Neural cell (in vitro differentiated cells): ENCODE measurements at regions not wholly inside any gene's neighbourhood (a gene's known extent, or its start where the extent isn't known, plus 50 kb on each side); places are given as distances from the start of the nearest gene placed in this dataset.

Experiments
- H2AFZ ChIP-seq: fragments of 200-600, 300-800 bp; sonication (generic), shearing (Covaris generic); 2 replicates; pipeline ENCODE4 v1.6.0; 2014; ENCODE audit warnings: low read depth, mild to moderate bottlenecking, antibody characterized with exemption, low read length, moderate library complexity
- H3F3A ChIP-seq: fragments of 200-600 bp; shearing (Covaris generic); 2 replicates; pipeline ENCODE4 v1.6.1; 2016; ENCODE audit warnings: mild to moderate bottlenecking, moderate library complexity, mixed read lengths, antibody characterized with exemption, low read length; ENCODE audit not compliant: insufficient read depth, poor library complexity, severe bottlenecking
- H3K27ac ChIP-seq: fragments of 200-600, 300-800 bp; sonication (generic), shearing (Covaris generic); 2 replicates; pipeline ENCODE4 v1.5.1; 2014; ENCODE audit warnings: mild to moderate bottlenecking, low read length, moderate library complexity
- H3K27me3 ChIP-seq: fragments of 300-800, 200-600 bp; sonication (generic), shearing (Covaris generic); 2 replicates; pipeline ENCODE4 v1.6.0; 2014; ENCODE audit warnings: mild to moderate bottlenecking, low read depth, low read length, moderate library complexity; ENCODE audit not compliant: insufficient read depth
- H3K36me3 ChIP-seq: fragments of 300-800, 200-600 bp; sonication (generic), shearing (Covaris generic); 2 replicates; pipeline ENCODE4 v1.5.1; 2014; ENCODE audit warnings: mild to moderate bottlenecking, antibody characterized with exemption, low read length, moderate library complexity; ENCODE audit not compliant: insufficient read depth
- H3K4me2 ChIP-seq: fragments of 300-800, 200-600 bp; sonication (generic), shearing (Covaris generic); 2 replicates; pipeline ENCODE4 v1.6.0; 2014; ENCODE audit warnings: mild to moderate bottlenecking, low read length
- H3K4me3 ChIP-seq: fragments of 300-800, 200-600 bp; sonication (generic), shearing (Covaris generic); 2 replicates; pipeline ENCODE4 v1.5.1; 2014; ENCODE audit warnings: mild to moderate bottlenecking, low read length, moderate library complexity
- H3K79me2 ChIP-seq: fragments of 200-600 bp; shearing (Covaris generic); replicated peaks from 2 replicates; pipeline ENCODE4 v1.6.0; 2014; ENCODE audit warnings: mild to moderate bottlenecking, low read length, moderate library complexity; ENCODE audit not compliant: insufficient read depth
- H3K9ac ChIP-seq: fragments of 300-800, 200-600 bp; sonication (generic), shearing (Covaris generic); 2 replicates; pipeline ENCODE4 v1.6.1; 2016; ENCODE audit warnings: mild to moderate bottlenecking, low read length, mixed read lengths
- H3K9me2 ChIP-seq: fragments of 200-600 bp; shearing (Covaris generic); 2 replicates; pipeline ENCODE4 v1.6.1; 2016; ENCODE audit warnings: mild to moderate bottlenecking, low read length, mixed read lengths; ENCODE audit not compliant: insufficient read depth
- H3K9me3 ChIP-seq: fragments of 200-600, 300-800 bp; sonication (generic), shearing (Covaris generic); 2 replicates; pipeline ENCODE4 v1.6.1; 2016; ENCODE audit warnings: mild to moderate bottlenecking, mixed run types, low read length, moderate library complexity, mixed read lengths
- H4K20me1 ChIP-seq: fragments of 200-600 bp; shearing (Covaris generic); 2 replicates; pipeline ENCODE4 v1.6.1; 2016; ENCODE audit warnings: mild to moderate bottlenecking, mixed run types; ENCODE audit not compliant: insufficient read depth
- EP300 ChIP-seq: fragments of 450-650 bp; conservative IDR thresholded peaks from 2 replicates; pipeline ENCODE4 v1.6.1; 2014; ENCODE audit warnings: antibody characterized with exemption, mild to moderate bottlenecking, moderate library complexity; ENCODE audit not compliant: poor library complexity, severe bottlenecking
- EZH2 ChIP-seq: fragments of 200-600, 300-800 bp; shearing (Covaris generic), sonication (generic); IDR thresholded peaks from 2 replicates; pipeline ENCODE4 v1.6.1; 2014; ENCODE audit warnings: antibody characterized with exemption, low read length, borderline replicate concordance, mild to moderate bottlenecking; ENCODE audit not compliant: insufficient read depth, poor library complexity, severe bottlenecking
- MXI1 ChIP-seq: fragments of 450-650 bp; conservative IDR thresholded peaks from 2 replicates; pipeline ENCODE4 v1.6.1; 2014; ENCODE audit warnings: antibody characterized with exemption, mild to moderate bottlenecking; ENCODE audit not compliant: poor library complexity, severe bottlenecking
- POLR2AphosphoS5 ChIP-seq: IDR thresholded peaks from 2 replicates; pipeline ENCODE4 v1.6.1; 2012
- RAD21 ChIP-seq: fragments of 450-650 bp; conservative IDR thresholded peaks from 2 replicates; pipeline ENCODE4 v1.6.1; 2014; ENCODE audit warnings: antibody characterized with exemption, mild to moderate bottlenecking, moderate library complexity
- SMC3 ChIP-seq: fragments of 450-650 bp; conservative IDR thresholded peaks from 2 replicates; pipeline ENCODE4 v1.6.1; 2014; ENCODE audit warnings: antibody characterized with exemption, mild to moderate bottlenecking, moderate library complexity; ENCODE audit not compliant: poor library complexity
- TAF1 ChIP-seq: IDR thresholded peaks from 2 replicates; pipeline ENCODE4 v1.6.1; 2012; ENCODE audit warnings: low read depth
- TF ChIP-seq, protein P1 (sequence below): fragments of 450-650 bp; IDR thresholded peaks from 2 replicates; pipeline ENCODE4 v1.5.1; 2014; ENCODE audit warnings: antibody characterized with exemption, mild to moderate bottlenecking, moderate library complexity; ENCODE audit not compliant: poor library complexity, severe bottlenecking
- TF ChIP-seq, protein P2 (sequence below): IDR thresholded peaks from 2 replicates; pipeline ENCODE4 v1.6.1; 2012; ENCODE audit warnings: borderline replicate concordance

DNA sequence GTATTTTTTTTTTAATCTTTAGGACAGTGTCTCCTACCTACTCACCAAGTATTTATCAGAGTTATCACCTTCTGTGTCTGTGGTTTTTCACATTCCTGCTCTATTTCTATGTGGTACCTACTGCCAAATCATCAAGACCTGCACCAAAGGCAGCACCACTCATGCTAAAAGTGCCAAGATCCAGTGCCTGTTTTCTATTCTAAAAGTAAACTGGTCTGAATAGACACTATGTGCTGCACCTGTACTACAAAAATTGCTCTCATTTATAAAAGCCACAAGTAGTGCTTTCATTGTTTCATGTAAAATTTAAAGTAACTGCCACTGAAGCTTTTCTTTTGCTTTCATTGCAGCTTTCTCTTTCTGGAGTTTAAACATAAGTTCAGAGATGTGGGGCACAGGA lies 103.9 kb upstream of the GULP1 start:
- H4K20me1 ChIP-seq = no peaks in the 10 kb centered on the region
- H3K4me3 ChIP-seq = no peak overlapping the region
- H3F3A ChIP-seq = no peaks in the 10 kb centered on the region
- no peaks in the 10 kb centered on the region for H3K9me2 ChIP-seq
- H3K9ac ChIP-seq = no peak overlapping the region
- H3K27me3 ChIP-seq = no peaks in the 10 kb centered on the region
- H2AFZ ChIP-seq = no peak overlapping the region
- no peak overlapping the region for H3K27ac ChIP-seq
- no peaks in the 10 kb centered on the region for H3K36me3 ChIP-seq
- H3K79me2 ChIP-seq = no peaks in the 10 kb centered on the region
- TF ChIP-seq RAD21 (no peak), TAF1 (no peak), MXI1 (no peak), SMC3 (no peak), EP300 (no peak)
- no peaks in the 10 kb centered on the region for H3K9me3 ChIP-seq
- no peak overlapping the region for H3K4me2 ChIP-seq

DNA sequence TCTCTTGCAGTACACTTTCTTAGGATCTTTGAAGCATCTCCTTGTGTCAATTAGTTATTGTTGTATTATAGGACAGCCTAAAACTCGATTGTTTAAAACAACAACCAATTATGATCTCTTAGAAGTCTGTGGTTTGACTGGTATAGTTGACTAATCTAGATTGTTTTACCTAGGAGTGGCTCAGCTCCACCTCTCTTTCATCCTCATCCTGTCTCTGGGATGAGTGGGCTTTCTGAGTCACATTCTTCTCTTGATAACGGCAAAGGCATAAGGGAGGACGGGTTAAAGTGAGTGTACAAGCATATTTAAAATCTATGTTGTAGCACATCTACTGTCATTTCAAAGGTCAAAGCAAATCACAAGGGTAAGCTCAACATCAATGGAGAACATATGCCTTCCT lies 102.3 kb upstream of the GULP1 start:
- H2AFZ ChIP-seq = no peak overlapping the region
- no peaks in the 10 kb centered on the region for H3K9me2 ChIP-seq
- H3K9me3 ChIP-seq = no peaks in the 10 kb centered on the region
- TF ChIP-seq EZH2 (no peak), RAD21 (no peak), EP300 (no peak), POLR2AphosphoS5 (no peak), TAF1 (no peak), MXI1 (no peak), SMC3 (no peak)
- TF ChIP-seq, protein P1, sequence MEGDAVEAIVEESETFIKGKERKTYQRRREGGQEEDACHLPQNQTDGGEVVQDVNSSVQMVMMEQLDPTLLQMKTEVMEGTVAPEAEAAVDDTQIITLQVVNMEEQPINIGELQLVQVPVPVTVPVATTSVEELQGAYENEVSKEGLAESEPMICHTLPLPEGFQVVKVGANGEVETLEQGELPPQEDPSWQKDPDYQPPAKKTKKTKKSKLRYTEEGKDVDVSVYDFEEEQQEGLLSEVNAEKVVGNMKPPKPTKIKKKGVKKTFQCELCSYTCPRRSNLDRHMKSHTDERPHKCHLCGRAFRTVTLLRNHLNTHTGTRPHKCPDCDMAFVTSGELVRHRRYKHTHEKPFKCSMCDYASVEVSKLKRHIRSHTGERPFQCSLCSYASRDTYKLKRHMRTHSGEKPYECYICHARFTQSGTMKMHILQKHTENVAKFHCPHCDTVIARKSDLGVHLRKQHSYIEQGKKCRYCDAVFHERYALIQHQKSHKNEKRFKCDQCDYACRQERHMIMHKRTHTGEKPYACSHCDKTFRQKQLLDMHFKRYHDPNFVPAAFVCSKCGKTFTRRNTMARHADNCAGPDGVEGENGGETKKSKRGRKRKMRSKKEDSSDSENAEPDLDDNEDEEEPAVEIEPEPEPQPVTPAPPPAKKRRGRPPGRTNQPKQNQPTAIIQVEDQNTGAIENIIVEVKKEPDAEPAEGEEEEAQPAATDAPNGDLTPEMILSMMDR = no peak
- TF ChIP-seq, protein P2, sequence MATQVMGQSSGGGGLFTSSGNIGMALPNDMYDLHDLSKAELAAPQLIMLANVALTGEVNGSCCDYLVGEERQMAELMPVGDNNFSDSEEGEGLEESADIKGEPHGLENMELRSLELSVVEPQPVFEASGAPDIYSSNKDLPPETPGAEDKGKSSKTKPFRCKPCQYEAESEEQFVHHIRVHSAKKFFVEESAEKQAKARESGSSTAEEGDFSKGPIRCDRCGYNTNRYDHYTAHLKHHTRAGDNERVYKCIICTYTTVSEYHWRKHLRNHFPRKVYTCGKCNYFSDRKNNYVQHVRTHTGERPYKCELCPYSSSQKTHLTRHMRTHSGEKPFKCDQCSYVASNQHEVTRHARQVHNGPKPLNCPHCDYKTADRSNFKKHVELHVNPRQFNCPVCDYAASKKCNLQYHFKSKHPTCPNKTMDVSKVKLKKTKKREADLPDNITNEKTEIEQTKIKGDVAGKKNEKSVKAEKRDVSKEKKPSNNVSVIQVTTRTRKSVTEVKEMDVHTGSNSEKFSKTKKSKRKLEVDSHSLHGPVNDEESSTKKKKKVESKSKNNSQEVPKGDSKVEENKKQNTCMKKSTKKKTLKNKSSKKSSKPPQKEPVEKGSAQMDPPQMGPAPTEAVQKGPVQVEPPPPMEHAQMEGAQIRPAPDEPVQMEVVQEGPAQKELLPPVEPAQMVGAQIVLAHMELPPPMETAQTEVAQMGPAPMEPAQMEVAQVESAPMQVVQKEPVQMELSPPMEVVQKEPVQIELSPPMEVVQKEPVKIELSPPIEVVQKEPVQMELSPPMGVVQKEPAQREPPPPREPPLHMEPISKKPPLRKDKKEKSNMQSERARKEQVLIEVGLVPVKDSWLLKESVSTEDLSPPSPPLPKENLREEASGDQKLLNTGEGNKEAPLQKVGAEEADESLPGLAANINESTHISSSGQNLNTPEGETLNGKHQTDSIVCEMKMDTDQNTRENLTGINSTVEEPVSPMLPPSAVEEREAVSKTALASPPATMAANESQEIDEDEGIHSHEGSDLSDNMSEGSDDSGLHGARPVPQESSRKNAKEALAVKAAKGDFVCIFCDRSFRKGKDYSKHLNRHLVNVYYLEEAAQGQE = no peak
- no peak overlapping the region for H3K9ac ChIP-seq
- H3K4me3 ChIP-seq = no peak overlapping the region
- no peak overlapping the region for H3K27ac ChIP-seq
- no peaks in the 10 kb centered on the region for H3K36me3 ChIP-seq
- H4K20me1 ChIP-seq = no peaks in the 10 kb centered on the region
- no peaks in the 10 kb centered on the region for H3F3A ChIP-seq
- H3K27me3 ChIP-seq = no peaks in the 10 kb centered on the region
- no peak overlapping the region for H3K4me2 ChIP-seq
- no peaks in the 10 kb centered on the region for H3K79me2 ChIP-seq

DNA sequence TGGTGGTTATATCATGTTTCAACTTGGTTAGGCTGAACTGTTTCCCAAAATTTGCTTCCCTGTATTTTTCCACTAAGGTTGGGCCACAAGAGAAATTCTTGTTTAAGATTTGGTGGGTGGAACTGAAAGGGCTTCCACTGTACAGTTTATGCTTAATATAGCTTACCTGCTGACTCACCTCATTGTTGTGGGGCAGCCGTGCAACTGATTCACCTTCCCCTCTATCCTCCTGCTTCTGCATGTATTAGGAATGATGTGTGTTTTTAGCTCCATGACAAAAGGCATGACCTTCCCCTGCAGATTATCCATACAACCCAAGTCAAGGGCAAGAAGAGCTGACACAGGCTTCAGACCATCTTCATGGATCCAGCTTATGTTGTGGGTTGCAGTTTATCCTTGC lies 98.4 kb upstream of the GULP1 start:
- no peak overlapping the region for H3K9ac ChIP-seq
- TF ChIP-seq RAD21 (no peak), SMC3 (no peak), MXI1 (no peak), POLR2AphosphoS5 (no peak), EP300 (no peak), TAF1 (no peak), EZH2 (no peak)
- TF ChIP-seq, protein P1 = no peak
- TF ChIP-seq, protein P2 = no peak

More for the DNA sequence above, 98.4 kb upstream of the GULP1 start:
- Histone ChIP-seq H3K4me2 (no peak overlapping the region), H3K36me3 (no peaks in the 10 kb centered on the region), H3K27me3 (no peaks in the 10 kb centered on the region), H2AFZ (no peak overlapping the region), H3K27ac (no peak overlapping the region), H3K9me3 (no peaks in the 10 kb centered on the region), H3K4me3 (no peak overlapping the region), H4K20me1 (no peaks in the 10 kb centered on the region), H3F3A (no peaks in the 10 kb centered on the region), H3K9me2 (no peaks in the 10 kb centered on the region), H3K79me2 (no peaks in the 10 kb centered on the region)
